Mammary epithelial cell (primary cell): ENCODE measurements at regions not wholly inside any gene's neighbourhood (a gene's known extent, or its start where the extent isn't known, plus 50 kb on each side); places are given as distances from the start of the nearest gene placed in this dataset.

Source experiments
- EZH2 ChIP-seq: IDR thresholded peaks from 2 replicates; pipeline ENCODE4 v1.6.1; 2012; ENCODE audit warnings: low read length, inconsistent platforms, borderline replicate concordance
- TF ChIP-seq, protein P1 (sequence below), 2 donors: IDR thresholded peaks in 1 of 2; conservative IDR thresholded peaks in 1 of 2; 2 replicates each; pipeline ENCODE4 v1.5.1; 2011 to 2012; ENCODE audit warnings: inconsistent platforms in 2 of 2, low read length in 2 of 2, mild to moderate bottlenecking in 2 of 2, control low read depth in 1 of 2, low read depth in 1 of 2; ENCODE audit not compliant: insufficient read depth in 1 of 2; ENCODE audit errors: extremely low read depth in 1 of 2

DNA sequence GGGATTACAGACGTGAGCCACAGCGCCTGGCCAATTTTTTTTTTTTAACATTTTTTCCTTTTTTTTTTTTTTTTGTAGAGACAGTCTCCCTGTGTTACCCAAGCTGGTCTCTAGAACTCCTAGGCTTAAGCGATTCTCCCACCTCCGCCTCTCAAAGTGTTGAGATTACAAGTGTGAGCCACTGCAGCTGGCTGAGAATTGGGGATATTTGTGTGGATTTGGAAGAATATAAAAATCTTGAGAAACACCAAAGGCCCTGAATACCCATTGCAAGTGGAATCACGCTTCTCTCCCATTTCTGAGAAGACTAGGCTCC lies 79.9 kb upstream of the ABCC4 start:
- TF ChIP-seq, protein P1, sequence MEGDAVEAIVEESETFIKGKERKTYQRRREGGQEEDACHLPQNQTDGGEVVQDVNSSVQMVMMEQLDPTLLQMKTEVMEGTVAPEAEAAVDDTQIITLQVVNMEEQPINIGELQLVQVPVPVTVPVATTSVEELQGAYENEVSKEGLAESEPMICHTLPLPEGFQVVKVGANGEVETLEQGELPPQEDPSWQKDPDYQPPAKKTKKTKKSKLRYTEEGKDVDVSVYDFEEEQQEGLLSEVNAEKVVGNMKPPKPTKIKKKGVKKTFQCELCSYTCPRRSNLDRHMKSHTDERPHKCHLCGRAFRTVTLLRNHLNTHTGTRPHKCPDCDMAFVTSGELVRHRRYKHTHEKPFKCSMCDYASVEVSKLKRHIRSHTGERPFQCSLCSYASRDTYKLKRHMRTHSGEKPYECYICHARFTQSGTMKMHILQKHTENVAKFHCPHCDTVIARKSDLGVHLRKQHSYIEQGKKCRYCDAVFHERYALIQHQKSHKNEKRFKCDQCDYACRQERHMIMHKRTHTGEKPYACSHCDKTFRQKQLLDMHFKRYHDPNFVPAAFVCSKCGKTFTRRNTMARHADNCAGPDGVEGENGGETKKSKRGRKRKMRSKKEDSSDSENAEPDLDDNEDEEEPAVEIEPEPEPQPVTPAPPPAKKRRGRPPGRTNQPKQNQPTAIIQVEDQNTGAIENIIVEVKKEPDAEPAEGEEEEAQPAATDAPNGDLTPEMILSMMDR (conservative IDR thresholded peaks at IDR 0.05 in 1 of 2, IDR thresholded peaks at IDR 0.05 in 1 of 2; ENCODE audit: extremely low read depth in 1 of 2, insufficient read depth in 1 of 2, low read depth in 1 of 2, low read length in 2 of 2) = no peak
- no peak for TF ChIP-seq EZH2
